GM13977 (cell line): ENCODE measurements at regions not wholly inside any gene's neighbourhood (a gene's known extent, or its start where the extent isn't known, plus 50 kb on each side); places are given as distances from the start of the nearest gene placed in this dataset.

Experiments
- DNase-seq: peaks from one replicate; pipeline ENCODE4 v3.0.0; 2012; ENCODE audit warnings: low spot score
- CTCF ChIP-seq: IDR thresholded peaks from 2 replicates; pipeline ENCODE4 v1.5.1; 2012; ENCODE audit warnings: mild to moderate bottlenecking, control low read depth; ENCODE audit not compliant: insufficient read depth; ENCODE audit errors: extremely low read depth, missing control alignments
- in situ Hi-C: fragments of 300-500 bp; cut with MboI; formaldehyde crosslinking; loops from one replicate; pipeline ENCODE4 v1.12.0; 2022; ENCODE audit warnings: low sequenced_read_pairs, low pct_unique_long_range_greater_than_20kb, mixed read lengths, inconsistent platforms; ENCODE audit not compliant: unreplicated experiment

DNA sequence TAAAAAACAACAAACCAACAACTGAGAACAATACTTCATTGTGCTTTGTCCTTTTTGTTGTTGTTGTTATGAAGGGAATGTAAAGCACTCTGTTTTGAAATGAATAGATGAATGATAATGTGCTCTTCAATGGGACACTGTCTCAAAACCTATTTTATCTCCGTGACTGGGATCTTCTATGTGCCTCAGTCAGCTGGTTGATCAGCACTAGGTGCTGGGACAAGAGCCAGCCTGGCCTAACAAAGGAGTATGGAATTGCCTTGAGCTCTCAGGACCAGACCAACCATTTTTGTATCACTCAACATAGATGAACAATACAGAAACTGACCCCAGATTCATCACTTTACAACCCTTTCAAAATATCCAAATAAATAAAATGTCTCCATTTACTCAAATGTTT lies 440.2 kb downstream of the KCNJ2 start:
- TF ChIP-seq CTCF, result no peak
- DNase-seq, result no peak
- in situ Hi-C loops, result no loop called here

DNA sequence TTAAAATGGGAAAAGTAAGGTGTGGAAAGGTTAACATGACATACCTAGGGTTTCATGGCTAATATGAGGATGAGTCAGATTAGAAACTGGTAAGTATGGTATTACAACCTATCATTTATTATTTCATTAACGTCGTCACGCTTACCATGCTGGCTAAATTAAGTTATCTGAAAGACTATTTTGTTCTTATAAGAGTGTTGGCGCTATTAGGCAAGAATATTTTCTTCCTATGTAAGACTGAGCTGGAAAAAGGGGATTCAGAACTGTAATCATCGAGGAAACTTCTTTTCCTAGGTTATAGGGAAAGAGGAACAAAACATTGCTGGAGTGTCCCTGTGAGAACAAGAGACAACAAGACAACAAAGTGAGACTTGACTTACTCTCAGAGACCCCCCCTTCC lies 440.8 kb downstream of the KCNJ2 start:
- DNase-seq, result no peak
- in situ Hi-C loops, result no loop called here
- TF ChIP-seq CTCF, result no peak

- no peak for DNase-seq
- no peak for TF ChIP-seq CTCF
- in situ Hi-C loops, result no loop called here
Measured at GRCh38 chr17:70613681-70614080, 444.3 kb downstream of the KCNJ2 start.

DNA sequence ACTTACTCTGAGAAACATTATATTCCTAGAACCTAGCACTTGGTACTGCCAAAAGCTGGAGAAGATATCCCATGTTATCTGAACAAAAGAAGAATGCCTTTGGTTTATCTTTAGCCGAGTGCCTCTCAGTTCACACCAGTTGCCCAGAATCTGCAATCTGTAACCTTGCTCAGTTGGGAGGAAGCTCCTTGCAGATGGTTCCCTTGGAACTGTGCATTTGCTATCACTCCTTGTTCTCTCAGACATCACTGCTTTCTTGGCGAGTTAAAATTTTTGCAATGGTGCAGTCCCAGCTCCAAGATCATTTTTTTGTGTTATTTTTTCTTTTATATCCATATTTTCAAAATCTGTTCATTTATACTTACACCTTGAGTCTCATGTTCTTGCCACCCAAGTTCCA lies 446.5 kb downstream of the KCNJ2 start:
- in situ Hi-C loops, result no loop called here
- TF ChIP-seq CTCF, result no peak
- DNase-seq, result no peak

DNA sequence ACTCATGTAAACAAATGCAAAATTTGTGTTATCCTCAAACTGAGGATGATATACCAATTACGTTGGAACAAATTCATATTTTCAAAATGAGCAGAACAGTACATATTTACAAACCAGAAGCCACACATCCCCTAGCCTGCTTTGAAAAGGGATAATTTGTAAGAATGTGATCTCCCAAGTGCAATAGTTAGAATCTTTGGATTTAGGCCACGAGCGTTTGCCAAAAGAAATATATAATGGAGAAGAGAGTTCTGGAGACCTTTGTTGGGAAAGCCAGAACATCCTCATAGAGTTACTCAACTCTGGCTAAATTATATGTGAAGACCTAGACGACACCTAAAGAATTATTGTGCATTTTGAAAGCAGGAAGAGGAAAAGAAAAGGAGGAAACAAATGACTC lies 449.3 kb downstream of the KCNJ2 start:
- in situ Hi-C loops, result no loop called here
- no peak for TF ChIP-seq CTCF
- no peak for DNase-seq

DNA sequence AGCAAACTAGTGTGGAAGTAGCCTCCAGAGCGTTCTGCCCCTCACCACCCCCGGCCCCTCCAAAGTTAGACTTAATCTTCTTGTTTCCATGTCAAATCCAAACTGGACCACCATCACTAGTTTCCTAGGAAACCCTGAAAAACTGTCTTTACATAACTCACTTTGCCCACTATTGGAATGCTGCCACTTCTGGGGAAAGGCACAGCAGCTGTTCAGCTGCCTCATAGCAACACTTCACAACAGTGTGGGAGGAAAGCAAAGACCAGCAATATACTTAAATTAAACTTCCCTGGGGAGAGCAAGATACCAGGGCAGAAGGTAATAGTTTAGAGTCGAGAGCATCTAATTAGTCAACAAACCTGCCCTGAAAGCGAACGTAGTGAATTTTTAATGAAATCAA lies 452.2 kb downstream of the KCNJ2 start:
- in situ Hi-C loops, result no loop called here
- no peak for DNase-seq
- no peak for TF ChIP-seq CTCF
